PC-3 (cell line): ENCODE measurements at regions not wholly inside any gene's neighbourhood (a gene's known extent, or its start where the extent isn't known, plus 50 kb on each side); places are given as distances from the start of the nearest gene placed in this dataset.

Source experiments
- ATAC-seq: fragments of 200-7000 bp; cut with Tn5 transposase; 2 replicates; pipeline ENCODE4 v1.9.1; 2020; ENCODE audit warnings: mild to moderate bottlenecking, moderate library complexity
- BruUV-seq: library from RNA; stranded (reverse); fragments of 400-500 nt; replicated peaks from 2 replicates; lab custom pipeline; 2021; lab: Mats Ljungman, UMichigan
- CTCF ChIA-PET: fragments of 300-600 bp; sonication (Branson Sonifier 250); formaldehyde crosslinking; loops from one replicate; lab custom pipeline; 2022; ENCODE audit warnings: antibody characterized with exemption; lab: Charles Lee
- POLR2A ChIA-PET: fragments of 300-600 bp; sonication (Branson Sonifier 250); formaldehyde crosslinking; loops from one replicate; lab custom pipeline; 2022; ENCODE audit warnings: antibody characterized with exemption; ENCODE audit not compliant: unreplicated experiment; lab: Charles Lee
- DNase-seq: peaks from one replicate; pipeline ENCODE4 v3.0.0-alpha.2; 2015
- H2AFZ ChIP-seq: fragments of 300-600 bp; sonication (generic); 2 replicates; pipeline ENCODE4 v1.6.0; 2016; ENCODE audit warnings: antibody characterized with exemption, low read length
- H3F3A ChIP-seq: fragments of 300-600 bp; sonication (generic); one replicate; pipeline ENCODE4 v1.6.0; 2017; ENCODE audit warnings: antibody characterized with exemption, low read length, control low read depth, mild to moderate bottlenecking; ENCODE audit not compliant: unreplicated experiment
- H3K27ac ChIP-seq: fragments of 300-600 bp; sonication (generic); 2 replicates; pipeline ENCODE4 v1.5.1; 2016; ENCODE audit warnings: mild to moderate bottlenecking, low read length
- H3K27me3 ChIP-seq: fragments of 300-600 bp; sonication (generic); 2 replicates; pipeline ENCODE4 v1.6.1; 2016; ENCODE audit warnings: low read length, mixed read lengths
- H3K36me3 ChIP-seq: fragments of 300-600 bp; sonication (generic); 2 replicates; pipeline ENCODE4 v1.6.1; 2016; ENCODE audit warnings: low read depth, mixed run types, low read length, mixed read lengths
- H3K4me1 ChIP-seq: fragments of 300-600 bp; sonication (generic); 2 replicates; pipeline ENCODE4 v1.5.1; 2016; ENCODE audit warnings: low read length; ENCODE audit not compliant: insufficient read depth
- H3K4me2 ChIP-seq: fragments of 300-600 bp; sonication (generic); 2 replicates; pipeline ENCODE4 v1.6.0; 2016; ENCODE audit warnings: low read length
- H3K4me3 ChIP-seq: fragments of 300-600 bp; sonication (generic); 2 replicates; pipeline ENCODE4 v1.5.1; 2016; ENCODE audit warnings: mild to moderate bottlenecking, low read length, mixed read lengths
- H3K79me2 ChIP-seq: fragments of 300-600 bp; sonication (generic); 2 replicates; pipeline ENCODE4 v1.6.1; 2017; ENCODE audit warnings: low read length, mixed read lengths
- H3K9ac ChIP-seq: fragments of 300-600 bp; sonication (generic); 2 replicates; pipeline ENCODE4 v1.6.0; 2016; ENCODE audit warnings: mild to moderate bottlenecking, low read length
- H3K9me2 ChIP-seq: fragments of 300-600 bp; sonication (generic); replicated peaks from 2 replicates; pipeline ENCODE4 v1.6.1; 2016; ENCODE audit warnings: mixed run types, low read length, mixed read lengths
- H3K9me3 ChIP-seq: fragments of 300-600 bp; sonication (generic); 2 replicates; pipeline ENCODE4 v1.6.1; 2016; ENCODE audit warnings: low read length, mixed read lengths
- H4K20me1 ChIP-seq: fragments of 300-600 bp; sonication (generic); 2 replicates; pipeline ENCODE4 v1.6.1; 2016; ENCODE audit warnings: low read length, mixed read lengths
- CTCF ChIP-seq: fragments of 300-600 bp; sonication (generic); conservative IDR thresholded peaks from 2 replicates; pipeline ENCODE4 v1.5.1; 2017; ENCODE audit warnings: antibody characterized with exemption, low read depth, mild to moderate bottlenecking, low read length
- EZH2 ChIP-seq: fragments of 300-600 bp; sonication (generic); IDR thresholded peaks from one replicate; pipeline ENCODE4 v1.6.1; 2017; ENCODE audit warnings: antibody characterized with exemption, mild to moderate bottlenecking, low read length; ENCODE audit not compliant: unreplicated experiment
- EZH2phosphoT487 ChIP-seq: fragments of 300-600 bp; sonication (generic); IDR thresholded peaks from 2 replicates; pipeline ENCODE4 v1.6.1; 2018; ENCODE audit warnings: mild to moderate bottlenecking, antibody characterized with exemption, low read length, borderline replicate concordance
- intact Hi-C: fragments of 100-400 bp; cut with micrococcal nuclease; formaldehyde crosslinking; loops from 2 replicates; pipeline ENCODE4 v1.9.0; 2023

GRCh38 chr3:181855825-181856224, 144.1 kb downstream of the SOX2 start:
- intact Hi-C loops: no loop called here

GRCh38 chr3:181859518-181859917, 147.8 kb downstream of the SOX2 start:
- Histone ChIP-seq H3K9me3 (no peaks in the 10 kb centered on the region), H2AFZ (0 out of 2 replicates have a peak overlapping the region, but pooled peaks have one; percentile 28), H3K4me3 (no peak overlapping the region), H3K9ac (no peak overlapping the region), H3K36me3 (no peaks in the 10 kb centered on the region), H3K4me2 (no peak overlapping the region), H4K20me1 (no peaks in the 10 kb centered on the region), H3K4me1 (peaks cover 11% of the 10 kb centered on the region), H3K27me3 (no peaks in the 10 kb centered on the region), H3K9me2 (no peaks in the 10 kb centered on the region), H3K79me2 (no peaks in the 10 kb centered on the region), H3F3A (no peaks in the 10 kb centered on the region), H3K27ac (no peak overlapping the region)
- ChIA-PET POLR2A (no interaction called here), CTCF (interaction anchor here (0.6 kb wide), 1 partner anchor 22 kb away, joined by 3 read pairs; no protein-coding TSS in a partner anchor)
- ATAC-seq (no peak), DNase-seq (no peak)
- no TSS peak for BruUV-seq
- TF ChIP-seq CTCF (no peak), EZH2 (no peak), EZH2phosphoT487 (no peak)
- intact Hi-C loops: no loop called here

More at GRCh38 chr3:181855825-181856224, 144.1 kb downstream of the SOX2 start:
- no TSS peak for BruUV-seq
- Histone ChIP-seq H3K79me2 (no peaks in the 10 kb centered on the region), H3K4me2 (no peak overlapping the region), H3K27ac (no peak overlapping the region), H3K9me3 (no peaks in the 10 kb centered on the region), H3K9ac (no peak overlapping the region), H3K4me1 (peaks cover 22% of the 10 kb centered on the region), H3K9me2 (no peaks in the 10 kb centered on the region), H3K36me3 (no peaks in the 10 kb centered on the region), H3F3A (no peaks in the 10 kb centered on the region), H2AFZ (no peak overlapping the region), H4K20me1 (no peaks in the 10 kb centered on the region), H3K27me3 (no peaks in the 10 kb centered on the region), H3K4me3 (no peak overlapping the region)
- no peak for ATAC-seq
- ChIA-PET CTCF (no interaction called here), POLR2A (no interaction called here)
- no peak for DNase-seq
- TF ChIP-seq EZH2phosphoT487 (no peak), EZH2 (no peak), CTCF (no peak)

GRCh38 chr3:181860235-181860634, 148.5 kb downstream of the SOX2 start:
- ChIA-PET POLR2A (no interaction called here), CTCF (interaction anchor here (0.6 kb wide), 1 partner anchor 21 kb away, joined by 3 read pairs; no protein-coding TSS in a partner anchor)
- intact Hi-C loops: no loop called here
- BruUV-seq: no TSS peak
- Histone ChIP-seq H3K36me3 (no peaks in the 10 kb centered on the region), H2AFZ (0 out of 2 replicates have a peak overlapping the region, but pooled peaks have one; percentile 28), H3F3A (no peaks in the 10 kb centered on the region), H3K9me3 (no peaks in the 10 kb centered on the region), H3K4me2 (no peak overlapping the region), H3K9ac (no peak overlapping the region), H3K9me2 (no peaks in the 10 kb centered on the region), H3K4me3 (no peak overlapping the region), H3K27me3 (no peaks in the 10 kb centered on the region), H4K20me1 (no peaks in the 10 kb centered on the region), H3K79me2 (no peaks in the 10 kb centered on the region), H3K4me1 (peaks cover 11% of the 10 kb centered on the region), H3K27ac (no peak overlapping the region)
- DNase-seq (no peak), ATAC-seq (no peak)
- no peak for TF ChIP-seq CTCF
- TF ChIP-seq EZH2: no peak
- TF ChIP-seq EZH2phosphoT487: no peak
